Panc1 (cell line): ENCODE measurements at regions not wholly inside any gene's neighbourhood (a gene's known extent, or its start where the extent isn't known, plus 50 kb on each side); places are given as distances from the start of the nearest gene placed in this dataset.

Experiments used
- ATAC-seq: fragments of 200-7000 bp; cut with Tn5 transposase; 2 replicates; pipeline ENCODE4 v1.9.1; 2020; ENCODE audit warnings: mild to moderate bottlenecking, moderate library complexity
- BruUV-seq: library from RNA; stranded (reverse); fragments of 400-500 nt; replicated peaks from 2 replicates; lab custom pipeline; 2021; lab: Mats Ljungman, UMichigan
- CTCF ChIA-PET: fragments of 300-600 bp; sonication (Branson Sonifier 250); formaldehyde crosslinking; loops from one replicate; lab custom pipeline; 2022; ENCODE audit warnings: antibody characterized with exemption; lab: Charles Lee
- POLR2A ChIA-PET: fragments of 300-600 bp; sonication (Branson Sonifier 250); formaldehyde crosslinking; loops from one replicate; lab custom pipeline; 2022; ENCODE audit warnings: antibody characterized with exemption; lab: Charles Lee
- DNase-seq: peaks from one replicate; pipeline ENCODE4 v3.0.0-alpha.2; 2010; ENCODE audit warnings: low read depth, low spot score
- H3K27ac ChIP-seq: 2 replicates; pipeline ENCODE4 v1.5.1; 2011; ENCODE audit warnings: mild to moderate bottlenecking, low read length, inconsistent platforms
- H3K27me3 ChIP-seq: fragments of 200-500 bp; sonication (Bioruptor generic); 2 replicates; pipeline ENCODE4 v1.6.0; 2014; ENCODE audit warnings: low read length, inconsistent platforms; ENCODE audit not compliant: control insufficient read depth, insufficient read depth
- H3K36me3 ChIP-seq: fragments of 200-500 bp; sonication (Bioruptor generic); 2 replicates; pipeline ENCODE4 v1.5.1; 2014; ENCODE audit warnings: inconsistent platforms, mild to moderate bottlenecking, low read length, moderate library complexity; ENCODE audit not compliant: control insufficient read depth, insufficient read depth
- H3K4me1 ChIP-seq: 2 replicates; pipeline ENCODE4 v1.5.1; 2011; ENCODE audit warnings: inconsistent platforms, mild to moderate bottlenecking, low read length, moderate library complexity; ENCODE audit not compliant: control insufficient read depth, insufficient read depth
- H3K4me3 ChIP-seq, 2 experiments: 2 replicates each; pipeline ENCODE4 v1.5.1; 2011 to 2012; ENCODE audit warnings: low read depth in 2 of 2, low read length in 2 of 2, mild to moderate bottlenecking in 2 of 2, inconsistent platforms in 1 of 2, moderate library complexity in 1 of 2
- H3K9me3 ChIP-seq: fragments of 200-500 bp; sonication (Bioruptor generic); 2 replicates; pipeline ENCODE4 v1.5.1; 2014; ENCODE audit warnings: low read depth, mild to moderate bottlenecking, inconsistent platforms, low read length, moderate library complexity; ENCODE audit not compliant: control insufficient read depth, insufficient read depth
- CTCF ChIP-seq: fragments of 450-650 bp; IDR thresholded peaks from 2 replicates; pipeline ENCODE4 v1.5.1; 2017; ENCODE audit warnings: mild to moderate bottlenecking
- POLR2AphosphoS5 ChIP-seq: IDR thresholded peaks from 2 replicates; pipeline ENCODE4 v1.6.1; 2012; ENCODE audit warnings: mild to moderate bottlenecking, low read depth, low read length, moderate library complexity
- SIN3A ChIP-seq: IDR thresholded peaks from 2 replicates; pipeline ENCODE4 v1.6.1; 2012; ENCODE audit warnings: low read depth, mild to moderate bottlenecking, low read length, moderate library complexity, borderline replicate concordance; ENCODE audit not compliant: insufficient read depth
- TCF7L2 ChIP-seq: IDR thresholded peaks from 2 replicates; pipeline ENCODE4 v1.6.1; 2011; ENCODE audit warnings: mild to moderate bottlenecking, low read depth, low read length, inconsistent platforms
- in situ Hi-C: cut with HindIII; loops from 2 replicates; pipeline ENCODE4 v1.10.0; 2016; ENCODE audit warnings: low sequenced_read_pairs, low pct_unique_long_range_greater_than_20kb
- intact Hi-C: fragments of 100-400 bp; cut with micrococcal nuclease; formaldehyde crosslinking; loops from one replicate; pipeline ENCODE4 v1.10.0; 2022; ENCODE audit not compliant: unreplicated experiment
- TF ChIP-seq, protein P1 (sequence below), 2 experiments: IDR thresholded peaks; 2 replicates each; pipeline ENCODE4 v1.6.1; 2011 to 2012; ENCODE audit warnings: low read depth in 2 of 2, control low read depth in 1 of 2, low read length in 1 of 2, mild to moderate bottlenecking in 1 of 2, moderate library complexity in 1 of 2; ENCODE audit not compliant: insufficient read depth in 1 of 2

GRCh38 chr13:31060655-31061054 lies 101.0 kb downstream of the HSPH1 start:
- Histone ChIP-seq H3K4me3 (no peak overlapping the region), H3K9me3 (no peaks in the 10 kb centered on the region), H3K4me1 (no peaks in the 10 kb centered on the region), H3K36me3 (no peaks in the 10 kb centered on the region), H3K27me3 (no peaks in the 10 kb centered on the region), H3K27ac (no peak overlapping the region)
- DNase-seq (no peak), ATAC-seq (no peak)
- BruUV-seq = no TSS peak
- CTCF ChIA-PET = no interaction called here
- POLR2A ChIA-PET = no interaction called here
- TF ChIP-seq TCF7L2 = no peak
- no peak for TF ChIP-seq POLR2AphosphoS5
- TF ChIP-seq SIN3A = no peak
- TF ChIP-seq CTCF = no peak
- TF ChIP-seq, protein P1, sequence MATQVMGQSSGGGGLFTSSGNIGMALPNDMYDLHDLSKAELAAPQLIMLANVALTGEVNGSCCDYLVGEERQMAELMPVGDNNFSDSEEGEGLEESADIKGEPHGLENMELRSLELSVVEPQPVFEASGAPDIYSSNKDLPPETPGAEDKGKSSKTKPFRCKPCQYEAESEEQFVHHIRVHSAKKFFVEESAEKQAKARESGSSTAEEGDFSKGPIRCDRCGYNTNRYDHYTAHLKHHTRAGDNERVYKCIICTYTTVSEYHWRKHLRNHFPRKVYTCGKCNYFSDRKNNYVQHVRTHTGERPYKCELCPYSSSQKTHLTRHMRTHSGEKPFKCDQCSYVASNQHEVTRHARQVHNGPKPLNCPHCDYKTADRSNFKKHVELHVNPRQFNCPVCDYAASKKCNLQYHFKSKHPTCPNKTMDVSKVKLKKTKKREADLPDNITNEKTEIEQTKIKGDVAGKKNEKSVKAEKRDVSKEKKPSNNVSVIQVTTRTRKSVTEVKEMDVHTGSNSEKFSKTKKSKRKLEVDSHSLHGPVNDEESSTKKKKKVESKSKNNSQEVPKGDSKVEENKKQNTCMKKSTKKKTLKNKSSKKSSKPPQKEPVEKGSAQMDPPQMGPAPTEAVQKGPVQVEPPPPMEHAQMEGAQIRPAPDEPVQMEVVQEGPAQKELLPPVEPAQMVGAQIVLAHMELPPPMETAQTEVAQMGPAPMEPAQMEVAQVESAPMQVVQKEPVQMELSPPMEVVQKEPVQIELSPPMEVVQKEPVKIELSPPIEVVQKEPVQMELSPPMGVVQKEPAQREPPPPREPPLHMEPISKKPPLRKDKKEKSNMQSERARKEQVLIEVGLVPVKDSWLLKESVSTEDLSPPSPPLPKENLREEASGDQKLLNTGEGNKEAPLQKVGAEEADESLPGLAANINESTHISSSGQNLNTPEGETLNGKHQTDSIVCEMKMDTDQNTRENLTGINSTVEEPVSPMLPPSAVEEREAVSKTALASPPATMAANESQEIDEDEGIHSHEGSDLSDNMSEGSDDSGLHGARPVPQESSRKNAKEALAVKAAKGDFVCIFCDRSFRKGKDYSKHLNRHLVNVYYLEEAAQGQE (IDR thresholded peaks at IDR 0.05; ENCODE audit: insufficient read depth in 1 of 2, low read depth in 2 of 2, low read length in 1 of 2) = no peak
- intact Hi-C loops = no loop called here
- in situ Hi-C loops = no loop called here

GRCh38 chr13:31060220-31060619 lies 101.5 kb downstream of the HSPH1 start:
- CTCF ChIA-PET = no interaction called here
- DNase-seq = no peak
- Histone ChIP-seq H3K4me3 (no peak overlapping the region), H3K27me3 (no peaks in the 10 kb centered on the region), H3K9me3 (no peaks in the 10 kb centered on the region), H3K27ac (no peak overlapping the region), H3K4me1 (no peaks in the 10 kb centered on the region), H3K36me3 (no peaks in the 10 kb centered on the region)
- no TSS peak for BruUV-seq
- POLR2A ChIA-PET = no interaction called here
- TF ChIP-seq SIN3A = no peak
- TF ChIP-seq POLR2AphosphoS5 = no peak
- no peak for TF ChIP-seq CTCF
- no peak for TF ChIP-seq TCF7L2
- TF ChIP-seq, protein P1 (IDR thresholded peaks at IDR 0.05; ENCODE audit: insufficient read depth in 1 of 2, low read depth in 2 of 2, low read length in 1 of 2) = no peak
- in situ Hi-C loops = no loop called here
- no peak for ATAC-seq
- intact Hi-C loops = no loop called here
